Esophagus muscularis mucosa (tissue), 4 donors: ENCODE measurements at regions not wholly inside any gene's neighbourhood (a gene's known extent, or its start where the extent isn't known, plus 50 kb on each side); places are given as distances from the start of the nearest gene placed in this dataset.
A peak's percentile ranks its signal among the peaks of the same experiment; 100 is the strongest.
"Not testable (repeated sequence)": the region's sequence is repeated elsewhere in the genome, so short reads cannot be mapped to it uniquely, and the experiment has no call there.

Source experiments
- DNase-seq: peaks from one replicate; pipeline ENCODE4 v3.0.0-alpha.2; 2017; ENCODE audit errors: extremely low spot score
- H3K27ac ChIP-seq, 4 donors: fragments of 200-600 bp; sonication (generic); replicated peaks in 1 of 4; 1 replicate in 3 of 4; 2 replicates in 1 of 4; pipeline ENCODE4 v1.5.1; 2016 to 2019; ENCODE audit warnings: mild to moderate bottlenecking in 1 of 4
- H3K27me3 ChIP-seq, 4 donors: fragments of 200-600 bp; sonication (generic); one replicate each; pipeline versions ENCODE4 v1.5.1 to v1.6.0; 2016 to 2019
- H3K36me3 ChIP-seq, 4 donors: fragments of 200-600 bp; sonication (generic); one replicate each; pipeline ENCODE4 v1.5.1; 2016 to 2019
- H3K4me1 ChIP-seq, 4 donors: fragments of 200-600 bp; sonication (generic); one replicate each; pipeline ENCODE4 v1.5.1; 2016 to 2019
- H3K4me3 ChIP-seq, 4 donors: fragments of 200-600 bp; sonication (generic); 1 replicate in 2 of 4; 2 replicates in 2 of 4; pipeline ENCODE4 v1.5.1; 2016 to 2019; ENCODE audit warnings: mild to moderate bottlenecking in 4 of 4, moderate library complexity in 1 of 4
- H3K9me3 ChIP-seq, 4 donors: fragments of 200-600 bp; sonication (generic); 1 replicate in 3 of 4; 2 replicates in 1 of 4; pipeline ENCODE4 v1.5.1; 2016 to 2019
- CTCF ChIP-seq, 3 experiments: fragments of 200-600 bp in 2 of 3; fragments of 450-650 bp in 1 of 3; sonication (generic) in 2 of 3; IDR thresholded peaks; one replicate each; pipeline ENCODE4 v1.5.1; 2017 to 2019; ENCODE audit warnings: antibody characterized with exemption in 3 of 3, mild to moderate bottlenecking in 2 of 3, moderate library complexity in 1 of 3
- EP300 ChIP-seq: sonication (generic); formaldehyde crosslinking; IDR thresholded peaks from one replicate; pipeline ENCODE4 v1.6.1; 2017; ENCODE audit warnings: antibody characterized with exemption
- POLR2A ChIP-seq: fragments of 450-650 bp; IDR thresholded peaks from one replicate; pipeline ENCODE4 v1.6.1; 2017; ENCODE audit warnings: antibody characterized with exemption, moderate library complexity, mild to moderate bottlenecking, low read depth
- POLR2AphosphoS5 ChIP-seq, 2 donors: sonication (generic); formaldehyde crosslinking; IDR thresholded peaks; one replicate each; pipeline ENCODE4 v1.6.1; 2017; ENCODE audit warnings: antibody characterized with exemption in 2 of 2
- WGBS: methylation state at CpG from one replicate; pipeline ENCODE4 v1.1.5; 2018; 5-methylcytosine and 5-hydroxymethylcytosine counted together
- intact Hi-C: fragments of 100-400 bp; cut with DNase I; formaldehyde crosslinking; loops from one replicate; pipeline ENCODE4 v1.15.1; 2023

GRCh38 chr2:18976168-18976961 is 382.1 kb downstream of the OSR1 start:
- H3K27ac ChIP-seq: peak overlapping the region; percentile 67 to 85 (median 80)
- no peak for DNase-seq

GRCh38 chr2:18975506-18976167 is 382.8 kb downstream of the OSR1 start:
- 45% methylated on average over 9 of the region's 9 CpGs for WGBS
- Histone ChIP-seq H3K9me3 (no peaks in the 10 kb centered on the region), H3K27me3 (no peaks in the 10 kb centered on the region), H3K4me1 (peaks cover 18 to 51% (median 42%) of the 10 kb centered on the region in 4 donors), H3K4me3 (peak overlapping the region; percentile 33 to 50 (median 42)), H3K27ac (peak overlapping the region; percentile 67 to 85 (median 80)), H3K36me3 (no peaks in the 10 kb centered on the region)
- TF ChIP-seq CTCF (IDR thresholded peaks at IDR 0.05): no peak
- TF ChIP-seq POLR2AphosphoS5 (IDR thresholded peaks at IDR 0.05): no peak
- TF ChIP-seq EP300: no peak
- no peak for TF ChIP-seq POLR2A
- intact Hi-C loops: loop anchor here (10.0 kb wide), 1 partner anchor 231 kb away; no protein-coding TSS in a partner anchor
- DNase-seq: no peak

More at GRCh38 chr2:18976168-18976961, 382.1 kb downstream of the OSR1 start:
- Histone ChIP-seq H3K4me3 (peak overlapping the region; percentile 33 to 50 (median 42)), H3K9me3 (no peaks in the 10 kb centered on the region), H3K27me3 (no peaks in the 10 kb centered on the region), H3K4me1 (peaks cover 23 to 58% (median 48%) of the 10 kb centered on the region in 4 donors), H3K36me3 (no peaks in the 10 kb centered on the region)
- WGBS: 45% methylated on average over 14 of the region's 14 CpGs
- intact Hi-C loops: loop anchor here (10.0 kb wide), 1 partner anchor 232 kb away; no protein-coding TSS in a partner anchor
- TF ChIP-seq POLR2AphosphoS5 (IDR thresholded peaks at IDR 0.05) (peak in 1 of 2 donors; percentile 79), POLR2A (no peak), EP300 (peak; percentile 24)

DNA sequence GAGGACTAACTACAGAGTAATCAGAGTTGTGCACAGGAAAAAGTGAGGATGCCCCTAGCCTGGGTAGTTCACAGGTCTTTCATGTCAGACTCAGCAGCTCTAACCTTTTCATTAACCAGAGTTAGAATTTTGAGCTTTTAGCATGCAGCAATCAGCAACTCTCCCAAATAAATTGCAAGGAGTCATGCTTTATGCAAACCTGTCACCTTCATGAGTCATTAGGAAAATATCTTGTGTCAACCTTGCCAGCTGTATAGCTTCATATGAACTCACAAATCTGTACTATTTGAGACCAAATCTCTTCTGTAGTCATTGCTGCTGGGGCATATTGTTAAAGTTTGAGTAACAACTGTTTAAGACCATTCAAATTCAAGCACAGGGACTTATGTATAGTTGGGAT is 382.3 kb upstream of the NT5C1B start:
- DNase-seq: no peak
- Histone ChIP-seq H3K4me1 (peaks cover 10 to 18% (median 13%) of the 10 kb centered on the region in 4 donors), H3K9me3 (no peaks in the 10 kb centered on the region), H3K4me3 (no peak overlapping the region), H3K27me3 (no peaks in the 10 kb centered on the region), H3K27ac (no peak overlapping the region), H3K36me3 (no peaks in the 10 kb centered on the region)
- intact Hi-C loops: loop anchor here (10.0 kb wide), 1 partner anchor 227 kb away; no protein-coding TSS in a partner anchor
- TF ChIP-seq POLR2A (no peak), CTCF (IDR thresholded peaks at IDR 0.05) (no peak), POLR2AphosphoS5 (IDR thresholded peaks at IDR 0.05) (no peak), EP300 (no peak)

- Histone ChIP-seq H3K27ac (no peak overlapping the region), H3K36me3 (no peaks in the 10 kb centered on the region), H3K9me3 (no peaks in the 10 kb centered on the region), H3K4me3 (no peak overlapping the region), H3K27me3 (no peaks in the 10 kb centered on the region), H3K4me1 (peaks cover 7 to 12% (median 10%) of the 10 kb centered on the region in 4 donors)
- 90% methylated on average over 3 of the region's 3 CpGs for WGBS
- no peak for DNase-seq
- TF ChIP-seq CTCF (IDR thresholded peaks at IDR 0.05): no peak
- TF ChIP-seq POLR2AphosphoS5 (IDR thresholded peaks at IDR 0.05): no peak
- no peak for TF ChIP-seq POLR2A
- no peak for TF ChIP-seq EP300
- intact Hi-C loops: loop anchor here (10.0 kb wide), 1 partner anchor 226 kb away; no protein-coding TSS in a partner anchor
These were observed 381.7 kb upstream of the NT5C1B start for GRCh38 chr2:18971069-18971378.

DNA sequence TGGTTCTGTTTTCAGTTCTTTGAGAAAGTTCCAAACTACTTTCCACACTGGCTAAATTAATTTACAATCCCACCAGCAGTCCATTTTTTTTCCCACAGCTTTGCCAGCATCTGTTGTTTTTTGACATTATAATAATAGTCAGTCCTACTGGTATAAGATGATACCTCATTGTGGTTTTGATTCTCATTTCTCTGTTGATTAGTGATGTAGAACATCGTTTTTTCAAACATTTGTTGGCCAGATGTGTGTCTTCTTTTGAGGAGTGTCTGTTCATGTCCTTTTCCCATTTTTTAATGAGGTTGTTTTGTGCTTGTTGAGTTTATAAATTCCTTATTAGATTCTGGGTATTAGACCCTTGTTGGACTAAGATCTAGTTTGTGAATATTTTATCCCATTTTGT is 376.8 kb upstream of the NT5C1B start:
- Histone ChIP-seq H3K9me3 (no peaks in the 10 kb centered on the region), H3K4me1 (no peaks in the 10 kb centered on the region), H3K27me3 (no peaks in the 10 kb centered on the region), H3K36me3 (no peaks in the 10 kb centered on the region), H3K4me3 (no peak overlapping the region), H3K27ac (no peak overlapping the region)
- WGBS: 85% methylated on average over 1 of the region's 1 CpG
- no peak for DNase-seq
- intact Hi-C loops: no loop called here
- no peak for TF ChIP-seq EP300

DNA sequence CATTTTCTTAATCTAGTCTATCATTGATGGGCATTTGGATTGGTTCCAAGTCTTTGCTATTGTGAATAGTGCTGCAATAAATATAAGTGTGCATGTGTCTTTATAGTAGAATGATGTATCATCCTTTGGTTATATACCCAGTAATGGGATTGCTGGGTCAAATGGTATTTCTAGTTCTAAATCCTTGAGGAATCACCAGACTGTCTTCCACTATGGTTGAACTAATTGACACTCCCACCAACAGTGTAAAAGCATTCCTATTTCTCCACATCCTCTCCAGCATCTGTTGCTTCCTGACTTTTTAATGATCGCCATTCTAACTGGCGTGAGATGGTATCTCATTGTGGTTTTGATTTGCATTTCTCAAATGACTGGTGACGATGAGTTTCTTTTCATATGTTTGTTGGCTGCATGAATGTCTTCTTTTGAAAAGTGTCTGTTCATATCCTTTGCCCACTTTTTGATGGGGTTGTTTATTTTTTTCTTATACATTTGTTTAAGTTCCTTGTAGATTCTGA is 374.4 kb upstream of the NT5C1B start:
- H3K4me3 ChIP-seq, H3K9me3 ChIP-seq, H3K36me3 ChIP-seq, DNase-seq, H3K4me1 ChIP-seq, H3K27me3 ChIP-seq, intact Hi-C loops, H3K27ac ChIP-seq: not testable (repeated sequence)
- WGBS: 86% methylated on average over 3 of the region's 3 CpGs
